Neural progenitor cell (in vitro differentiated cells): ENCODE measurements at regions not wholly inside any gene's neighbourhood (a gene's known extent, or its start where the extent isn't known, plus 50 kb on each side); places are given as distances from the start of the nearest gene placed in this dataset.

Experiments used
- DNase-seq: peaks from one replicate; pipeline ENCODE4 v3.0.0-alpha.2; 2016; ENCODE audit warnings: low spot score
- H2AFZ ChIP-seq: fragments of 200-600 bp; sonication (generic); replicated peaks from 2 replicates; pipeline ENCODE4 v1.6.1; 2016; ENCODE audit warnings: antibody characterized with exemption
- H3F3A ChIP-seq: fragments of 200-600 bp; sonication (generic); 2 replicates; pipeline ENCODE4 v1.6.1; 2016; ENCODE audit warnings: antibody characterized with exemption, low read depth
- H3K27ac ChIP-seq: fragments of 200-600 bp; sonication (generic); 2 replicates; pipeline ENCODE4 v1.5.1; 2016; ENCODE audit warnings: mild to moderate bottlenecking
- H3K27me3 ChIP-seq: fragments of 200-600 bp; sonication (generic); 2 replicates; pipeline ENCODE4 v1.6.1; 2016; ENCODE audit warnings: mild to moderate bottlenecking, moderate library complexity
- H3K36me3 ChIP-seq: fragments of 200-600 bp; sonication (generic); 2 replicates; pipeline ENCODE4 v1.5.1; 2016
- H3K4me1 ChIP-seq: fragments of 200-600 bp; sonication (generic); 2 replicates; pipeline ENCODE4 v1.6.1; 2016; ENCODE audit warnings: mixed run types
- H3K4me2 ChIP-seq: fragments of 200-600 bp; sonication (generic); 2 replicates; pipeline ENCODE4 v1.6.1; 2016
- H3K4me3 ChIP-seq: fragments of 200-600 bp; sonication (generic); 2 replicates; pipeline ENCODE4 v1.5.1; 2016
- H3K79me2 ChIP-seq: fragments of 200-600 bp; sonication (generic); 2 replicates; pipeline ENCODE4 v1.6.1; 2016; ENCODE audit warnings: low read depth
- H3K9ac ChIP-seq: fragments of 200-600 bp; sonication (generic); 2 replicates; pipeline ENCODE4 v1.6.1; 2016
- H3K9me3 ChIP-seq: fragments of 200-600 bp; sonication (generic); 2 replicates; pipeline ENCODE4 v1.5.1; 2016; ENCODE audit warnings: low read depth
- H4K20me1 ChIP-seq: fragments of 200-600 bp; sonication (generic); 2 replicates; pipeline ENCODE4 v1.6.1; 2016; ENCODE audit warnings: low read depth
- H3K27ac Mint-ChIP-seq: 3 replicates; pipeline ENCODE4 v1.8.0; 2021; ENCODE audit warnings: mixed read lengths
- H3K27me3 Mint-ChIP-seq: 2 replicates; pipeline ENCODE4 v1.8.0; 2022; ENCODE audit warnings: low read depth, mild to moderate bottlenecking, inconsistent platforms, moderate library complexity, mixed read lengths; ENCODE audit not compliant: insufficient read depth
- H3K36me3 Mint-ChIP-seq: 3 replicates; pipeline ENCODE4 v1.8.0; 2021; ENCODE audit warnings: mixed read lengths
- H3K4me1 Mint-ChIP-seq: 3 replicates; pipeline ENCODE4 v1.8.0; 2021; ENCODE audit warnings: mixed read lengths
- H3K4me3 Mint-ChIP-seq: 3 replicates; pipeline ENCODE4 v1.8.0; 2021; ENCODE audit warnings: mild to moderate bottlenecking, moderate library complexity, mixed read lengths
- H3K9me3 Mint-ChIP-seq: 3 replicates; pipeline ENCODE4 v1.8.0; 2020; ENCODE audit warnings: mixed read lengths
- EZH2 ChIP-seq: fragments of 200-600 bp; sonication (generic); IDR thresholded peaks from 2 replicates; pipeline ENCODE4 v1.6.1; 2017; ENCODE audit warnings: antibody characterized with exemption, mild to moderate bottlenecking, moderate library complexity
- EZH2phosphoT487 ChIP-seq: fragments of 200-600 bp; sonication (generic); IDR thresholded peaks from 2 replicates; pipeline ENCODE4 v1.6.1; 2017; ENCODE audit warnings: antibody characterized with exemption
- TF ChIP-seq, protein P1 (sequence below): fragments of 200-600 bp; sonication (generic); IDR thresholded peaks from 2 replicates; pipeline ENCODE4 v1.5.1; 2017; ENCODE audit warnings: antibody characterized with exemption, mild to moderate bottlenecking

DNA sequence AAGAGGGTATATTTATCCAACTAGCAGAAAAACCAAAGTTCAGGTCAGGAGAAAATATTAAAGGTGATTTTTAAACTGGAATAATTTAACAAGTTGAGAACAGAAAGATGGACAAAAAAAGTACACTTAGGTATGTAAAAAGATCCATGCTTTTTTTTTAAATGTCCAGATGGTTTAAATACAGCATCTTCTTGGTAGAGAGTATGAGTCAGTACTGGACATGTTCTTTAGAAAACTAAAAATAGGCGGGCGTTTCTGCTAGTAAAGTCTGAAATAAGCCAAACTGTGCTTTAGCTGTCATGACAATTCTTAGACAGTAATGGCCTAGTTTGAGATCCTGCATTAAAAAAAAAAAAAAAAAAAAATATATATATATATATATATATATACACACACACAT, 255.9 kb upstream of the ST8SIA4 start:
- Mint-ChIP-seq H3K4me1 (no peaks in the 10 kb centered on the region), H3K36me3 (no peaks in the 10 kb centered on the region), H3K27ac (no peak overlapping the region), H3K4me3 (no peak overlapping the region), H3K27me3 (no peaks in the 10 kb centered on the region), H3K9me3 (peaks cover 7% of the 10 kb centered on the region)
- Histone ChIP-seq H3F3A (no peaks in the 10 kb centered on the region), H3K4me1 (no peaks in the 10 kb centered on the region), H3K27me3 (no peaks in the 10 kb centered on the region), H2AFZ (no peak overlapping the region), H3K36me3 (no peaks in the 10 kb centered on the region), H3K79me2 (no peaks in the 10 kb centered on the region), H3K27ac (no peak overlapping the region), H3K4me3 (no peak overlapping the region), H4K20me1 (no peaks in the 10 kb centered on the region), H3K9me3 (no peaks in the 10 kb centered on the region), H3K4me2 (no peak overlapping the region), H3K9ac (no peak overlapping the region)
- no peak for DNase-seq
- no peak for TF ChIP-seq EZH2
- TF ChIP-seq EZH2phosphoT487: no peak
- TF ChIP-seq, protein P1, sequence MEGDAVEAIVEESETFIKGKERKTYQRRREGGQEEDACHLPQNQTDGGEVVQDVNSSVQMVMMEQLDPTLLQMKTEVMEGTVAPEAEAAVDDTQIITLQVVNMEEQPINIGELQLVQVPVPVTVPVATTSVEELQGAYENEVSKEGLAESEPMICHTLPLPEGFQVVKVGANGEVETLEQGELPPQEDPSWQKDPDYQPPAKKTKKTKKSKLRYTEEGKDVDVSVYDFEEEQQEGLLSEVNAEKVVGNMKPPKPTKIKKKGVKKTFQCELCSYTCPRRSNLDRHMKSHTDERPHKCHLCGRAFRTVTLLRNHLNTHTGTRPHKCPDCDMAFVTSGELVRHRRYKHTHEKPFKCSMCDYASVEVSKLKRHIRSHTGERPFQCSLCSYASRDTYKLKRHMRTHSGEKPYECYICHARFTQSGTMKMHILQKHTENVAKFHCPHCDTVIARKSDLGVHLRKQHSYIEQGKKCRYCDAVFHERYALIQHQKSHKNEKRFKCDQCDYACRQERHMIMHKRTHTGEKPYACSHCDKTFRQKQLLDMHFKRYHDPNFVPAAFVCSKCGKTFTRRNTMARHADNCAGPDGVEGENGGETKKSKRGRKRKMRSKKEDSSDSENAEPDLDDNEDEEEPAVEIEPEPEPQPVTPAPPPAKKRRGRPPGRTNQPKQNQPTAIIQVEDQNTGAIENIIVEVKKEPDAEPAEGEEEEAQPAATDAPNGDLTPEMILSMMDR: no peak

DNA sequence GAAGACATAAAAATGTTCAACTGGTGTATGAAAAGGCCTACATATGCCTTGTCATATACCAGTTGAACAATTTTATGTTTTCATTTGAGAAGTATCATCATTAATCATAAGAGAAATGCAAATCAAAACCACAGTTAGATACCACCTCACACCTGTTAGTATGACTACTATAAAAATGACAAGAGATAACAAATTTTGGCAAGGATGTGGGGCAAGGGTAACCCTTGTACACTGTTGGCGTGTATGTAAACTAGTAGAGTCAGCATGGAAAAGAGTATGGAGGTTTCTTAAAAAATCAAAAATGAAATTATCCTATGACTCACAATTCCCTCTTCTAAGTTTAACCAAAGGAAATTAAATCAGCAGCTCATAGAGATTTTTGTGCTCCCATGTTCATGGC, 250.4 kb upstream of the ST8SIA4 start:
- no peak for DNase-seq
- Histone ChIP-seq H3K9ac (no peak overlapping the region), H3F3A (no peaks in the 10 kb centered on the region), H3K4me3 (no peak overlapping the region), H2AFZ (no peak overlapping the region), H4K20me1 (no peaks in the 10 kb centered on the region), H3K4me2 (no peak overlapping the region), H3K9me3 (no peaks in the 10 kb centered on the region), H3K79me2 (no peaks in the 10 kb centered on the region), H3K27me3 (no peaks in the 10 kb centered on the region), H3K4me1 (no peaks in the 10 kb centered on the region), H3K27ac (no peak overlapping the region), H3K36me3 (no peaks in the 10 kb centered on the region)
- H3K9me3 Mint-ChIP-seq: peaks cover 7% of the 10 kb centered on the region
- TF ChIP-seq EZH2phosphoT487: no peak
- TF ChIP-seq EZH2: no peak
- TF ChIP-seq, protein P1: no peak
- no peaks in the 10 kb centered on the region for H3K4me1 Mint-ChIP-seq
- H3K36me3 Mint-ChIP-seq: no peaks in the 10 kb centered on the region
- no peak overlapping the region for H3K4me3 Mint-ChIP-seq
- no peak overlapping the region for H3K27ac Mint-ChIP-seq
- no peaks in the 10 kb centered on the region for H3K27me3 Mint-ChIP-seq

DNA sequence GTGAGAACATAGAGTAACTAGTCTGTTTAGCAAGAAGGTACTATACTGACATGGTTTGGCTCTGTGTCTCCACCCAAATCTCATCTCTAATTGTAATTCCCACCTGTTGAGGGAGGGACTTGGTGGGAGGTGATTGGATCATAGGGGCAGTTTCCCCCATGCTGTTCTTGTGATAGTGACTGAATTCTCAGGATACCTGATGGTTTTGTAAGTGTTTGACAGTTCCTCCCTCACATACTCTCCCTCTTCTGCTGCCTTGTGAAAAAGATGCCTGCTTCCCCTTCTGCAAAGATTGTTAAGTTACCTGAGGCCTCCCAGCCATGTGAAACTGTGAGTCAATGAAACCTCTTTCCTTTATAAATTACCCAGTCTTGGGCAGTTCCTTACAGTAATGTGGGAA, 240.4 kb upstream of the ST8SIA4 start:
- no peaks in the 10 kb centered on the region for H3K79me2 ChIP-seq
- no peak for DNase-seq
- H3K4me2 ChIP-seq: no peak overlapping the region
- H3F3A ChIP-seq: no peaks in the 10 kb centered on the region
- no peaks in the 10 kb centered on the region for H4K20me1 ChIP-seq
- no peaks in the 10 kb centered on the region for H3K4me1 Mint-ChIP-seq
- H2AFZ ChIP-seq: no peak overlapping the region
- H3K36me3 ChIP-seq: no peaks in the 10 kb centered on the region
- no peak overlapping the region for H3K27ac ChIP-seq
- H3K4me3 Mint-ChIP-seq: no peak overlapping the region
- TF ChIP-seq EZH2 (no peak), EZH2phosphoT487 (no peak)
- TF ChIP-seq, protein P1: no peak
- H3K27me3 ChIP-seq: no peaks in the 10 kb centered on the region
- no peaks in the 10 kb centered on the region for H3K27me3 Mint-ChIP-seq
- no peaks in the 10 kb centered on the region for H3K4me1 ChIP-seq
- H3K9ac ChIP-seq: no peak overlapping the region
- no peak overlapping the region for H3K4me3 ChIP-seq
- H3K9me3 ChIP-seq: no peaks in the 10 kb centered on the region
- H3K9me3 Mint-ChIP-seq: peaks cover 3% of the 10 kb centered on the region
- no peak overlapping the region for H3K27ac Mint-ChIP-seq
- no peaks in the 10 kb centered on the region for H3K36me3 Mint-ChIP-seq

DNA sequence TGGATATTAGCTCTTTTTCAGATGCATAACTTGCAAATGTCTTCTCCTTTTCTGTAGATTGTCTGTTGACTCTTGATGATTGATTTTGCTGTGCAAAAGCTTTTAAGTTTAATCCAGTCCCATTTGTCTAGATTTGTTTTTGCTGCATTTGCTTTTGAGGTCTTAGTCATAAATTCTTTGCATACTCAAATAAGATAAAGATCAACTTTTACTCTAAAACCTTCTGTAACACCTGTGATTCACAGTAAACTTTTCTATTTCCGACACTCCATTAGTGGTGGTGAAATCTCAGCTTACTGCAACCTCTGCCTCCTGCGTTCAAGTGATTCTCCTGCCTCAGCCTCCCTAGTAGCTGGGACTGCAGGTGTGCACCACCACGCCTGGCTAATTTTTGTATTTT, 239.0 kb upstream of the ST8SIA4 start:
- no peak overlapping the region for H3K4me3 Mint-ChIP-seq
- peaks cover 3% of the 10 kb centered on the region for H3K9me3 Mint-ChIP-seq
- no peaks in the 10 kb centered on the region for H3K27me3 Mint-ChIP-seq
- no peaks in the 10 kb centered on the region for H4K20me1 ChIP-seq
- H3K4me1 Mint-ChIP-seq: no peaks in the 10 kb centered on the region
- no peak overlapping the region for H2AFZ ChIP-seq
- no peaks in the 10 kb centered on the region for H3K79me2 ChIP-seq
- H3K9ac ChIP-seq: no peak overlapping the region
- no peaks in the 10 kb centered on the region for H3F3A ChIP-seq
- H3K36me3 Mint-ChIP-seq: no peaks in the 10 kb centered on the region
- H3K27ac Mint-ChIP-seq: no peak overlapping the region
- H3K4me2 ChIP-seq: no peak overlapping the region
- H3K27me3 ChIP-seq: no peaks in the 10 kb centered on the region
- no peaks in the 10 kb centered on the region for H3K36me3 ChIP-seq
- no peaks in the 10 kb centered on the region for H3K9me3 ChIP-seq
- H3K27ac ChIP-seq: no peak overlapping the region
- no peaks in the 10 kb centered on the region for H3K4me1 ChIP-seq
- TF ChIP-seq, protein P1: no peak
- TF ChIP-seq EZH2phosphoT487 (no peak), EZH2 (no peak)
- DNase-seq: no peak
- no peak overlapping the region for H3K4me3 ChIP-seq
